MM.1S (cell line): ENCODE measurements at regions not wholly inside any gene's neighbourhood (a gene's known extent, or its start where the extent isn't known, plus 50 kb on each side); places are given as distances from the start of the nearest gene placed in this dataset.
"Not testable (repeated sequence)": the region's sequence is repeated elsewhere in the genome, so short reads cannot be mapped to it uniquely, and the experiment has no call there.

ENCODE experiments used
- DNase-seq: peaks from one replicate; pipeline ENCODE4 v3.0.0-alpha.2; 2015
- H2AFZ ChIP-seq: fragments of 300-600 bp; sonication (generic); 2 replicates; pipeline ENCODE4 v1.6.0; 2016; ENCODE audit warnings: antibody characterized with exemption, low read length
- H3F3A ChIP-seq: fragments of 300-600 bp; sonication (generic); 2 replicates; pipeline ENCODE4 v1.6.1; 2016; ENCODE audit warnings: mild to moderate bottlenecking, antibody characterized with exemption, low read length, moderate library complexity, mixed read lengths; ENCODE audit not compliant: insufficient read depth
- H3K27ac ChIP-seq: fragments of 300-600 bp; sonication (generic); 2 replicates; pipeline ENCODE4 v1.5.1; 2016; ENCODE audit warnings: mild to moderate bottlenecking, low read length
- H3K27me3 ChIP-seq: fragments of 300-600 bp; sonication (generic); replicated peaks from 2 replicates; pipeline ENCODE4 v1.6.0; 2016; ENCODE audit warnings: low read length; ENCODE audit not compliant: insufficient read depth
- H3K36me3 ChIP-seq: fragments of 300-600 bp; sonication (generic); replicated peaks from 2 replicates; pipeline ENCODE4 v1.6.1; 2016; ENCODE audit warnings: mild to moderate bottlenecking, low read length, mixed read lengths; ENCODE audit not compliant: insufficient read depth
- H3K4me1 ChIP-seq: fragments of 300-600 bp; sonication (generic); 2 replicates; pipeline ENCODE4 v1.6.1; 2016; ENCODE audit warnings: low read length, mixed read lengths
- H3K4me2 ChIP-seq: fragments of 300-600 bp; sonication (generic); 2 replicates; pipeline ENCODE4 v1.6.0; 2016; ENCODE audit warnings: low read depth, low read length
- H3K4me3 ChIP-seq: fragments of 300-600 bp; sonication (generic); 2 replicates; pipeline ENCODE4 v1.5.1; 2016; ENCODE audit warnings: low read length, mixed read lengths
- H3K79me2 ChIP-seq: fragments of 300-600 bp; sonication (generic); 2 replicates; pipeline ENCODE4 v1.6.1; 2016; ENCODE audit warnings: mixed run types, low read length, mixed read lengths
- H3K9ac ChIP-seq: fragments of 300-600 bp; sonication (generic); 2 replicates; pipeline ENCODE4 v1.6.1; 2016; ENCODE audit warnings: low read length, mixed read lengths
- H3K9me2 ChIP-seq: fragments of 300-600 bp; sonication (generic); replicated peaks from 2 replicates; pipeline ENCODE4 v1.6.1; 2016; ENCODE audit warnings: mild to moderate bottlenecking, low read length, mixed read lengths; ENCODE audit not compliant: insufficient read depth
- H3K9me3 ChIP-seq: fragments of 300-600 bp; sonication (generic); replicated peaks from 2 replicates; pipeline ENCODE4 v1.6.1; 2016; ENCODE audit warnings: mild to moderate bottlenecking, low read length, mixed read lengths; ENCODE audit not compliant: insufficient read depth
- H4K20me1 ChIP-seq: fragments of 300-600 bp; sonication (generic); 2 replicates; pipeline ENCODE4 v1.6.1; 2016; ENCODE audit warnings: mild to moderate bottlenecking, low read length, moderate library complexity, mixed read lengths; ENCODE audit not compliant: insufficient read depth
- CTCF ChIP-seq: fragments of 300-600 bp; sonication (generic); IDR thresholded peaks from 2 replicates; pipeline ENCODE4 v1.5.1; 2016; ENCODE audit warnings: antibody characterized with exemption, low read length, mixed read lengths
- EZH2 ChIP-seq: fragments of 300-600 bp; sonication (generic); optimal IDR thresholded peaks from 2 replicates; pipeline ENCODE3; 2017; ENCODE audit warnings: low read depth, mild to moderate bottlenecking, antibody characterized with exemption, low read length, mixed read lengths
- EZH2phosphoT487 ChIP-seq: fragments of 300-600 bp; sonication (generic); IDR thresholded peaks from 2 replicates; pipeline ENCODE4 v1.6.1; 2018; ENCODE audit warnings: antibody characterized with exemption, low read length

DNA sequence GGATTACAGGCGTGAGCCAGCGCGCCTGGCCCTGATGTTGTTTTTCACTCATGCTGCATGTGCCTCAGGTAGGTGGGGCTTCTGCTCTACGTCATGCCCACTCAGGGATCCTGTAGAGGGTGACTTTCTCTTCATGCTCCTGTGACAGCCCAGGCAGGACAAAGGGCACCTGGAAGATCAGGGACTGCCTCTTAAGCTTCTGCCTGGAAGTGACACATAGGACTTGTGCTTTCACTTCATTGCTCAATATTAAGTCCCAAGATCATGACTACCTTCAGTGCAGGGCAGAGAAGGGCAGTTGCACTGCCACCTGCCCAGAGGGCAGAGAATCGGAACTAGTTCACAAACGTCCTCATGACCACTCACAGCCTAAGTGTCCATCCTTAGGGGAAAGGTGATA lies 249.5 kb upstream of the SULF2 start:
- Histone ChIP-seq H3F3A (0 out of 2 replicates have a peak, but pooled peaks cover 6% of the 10 kb centered on the region), H3K4me1 (peaks cover 17% of the 10 kb centered on the region), H3K4me2 (no peak overlapping the region), H3K9me3 (no peaks in the 10 kb centered on the region), H2AFZ (no peak overlapping the region), H4K20me1 (no peaks in the 10 kb centered on the region), H3K9ac (no peak overlapping the region), H3K27ac (no peak overlapping the region), H3K36me3 (no peaks in the 10 kb centered on the region), H3K79me2 (no peaks in the 10 kb centered on the region), H3K9me2 (no peaks in the 10 kb centered on the region), H3K27me3 (no peaks in the 10 kb centered on the region), H3K4me3 (no peak overlapping the region)
- TF ChIP-seq EZH2phosphoT487 (no peak), CTCF (no peak), EZH2 (no peak)
- DNase-seq: no peak

- not testable (repeated sequence) for H3K9me3 ChIP-seq, H3F3A ChIP-seq, H3K4me1 ChIP-seq, H3K79me2 ChIP-seq, H3K9me2 ChIP-seq, H3K36me3 ChIP-seq, H3K9ac ChIP-seq, H3K27me3 ChIP-seq, H4K20me1 ChIP-seq, H3K4me3 ChIP-seq, H3K4me2 ChIP-seq, H3K27ac ChIP-seq, H2AFZ ChIP-seq, DNase-seq
Observed at GRCh38 chr20:48033005-48033404, 247.7 kb upstream of the SULF2 start.

DNA sequence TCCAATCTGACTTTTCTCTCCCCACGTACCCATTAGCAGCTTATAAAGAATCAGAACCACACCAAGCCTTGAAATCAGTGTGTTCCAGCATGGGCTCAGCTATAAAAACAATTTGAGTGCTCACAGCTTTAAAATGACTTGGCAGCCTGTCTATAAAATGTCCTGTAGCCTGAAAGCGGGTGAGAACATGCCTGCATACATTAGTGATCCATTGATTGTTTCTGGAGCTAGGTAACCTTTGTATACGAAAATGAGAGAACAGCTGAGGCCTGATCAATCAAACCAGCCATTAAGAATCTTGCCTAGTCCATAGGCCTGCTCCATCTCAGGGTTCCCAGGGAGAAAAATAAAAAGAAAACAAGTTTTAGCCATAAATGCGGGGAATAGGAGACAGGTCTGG lies 245.8 kb upstream of the SULF2 start:
- H3K27me3 ChIP-seq: no peaks in the 10 kb centered on the region
- no peak overlapping the region for H3K27ac ChIP-seq
- TF ChIP-seq CTCF (no peak), EZH2 (no peak), EZH2phosphoT487 (no peak)
- 0 out of 2 replicates have a peak, but pooled peaks cover 5% of the 10 kb centered on the region for H3K79me2 ChIP-seq
- H3F3A ChIP-seq: no peaks in the 10 kb centered on the region
- no peak for DNase-seq
- no peak overlapping the region for H2AFZ ChIP-seq
- H4K20me1 ChIP-seq: no peaks in the 10 kb centered on the region
- no peaks in the 10 kb centered on the region for H3K9me3 ChIP-seq
- H3K36me3 ChIP-seq: no peaks in the 10 kb centered on the region
- H3K9me2 ChIP-seq: no peaks in the 10 kb centered on the region
- no peak overlapping the region for H3K4me3 ChIP-seq
- H3K4me2 ChIP-seq: no peak overlapping the region
- no peak overlapping the region for H3K9ac ChIP-seq
- no peaks in the 10 kb centered on the region for H3K4me1 ChIP-seq

DNA sequence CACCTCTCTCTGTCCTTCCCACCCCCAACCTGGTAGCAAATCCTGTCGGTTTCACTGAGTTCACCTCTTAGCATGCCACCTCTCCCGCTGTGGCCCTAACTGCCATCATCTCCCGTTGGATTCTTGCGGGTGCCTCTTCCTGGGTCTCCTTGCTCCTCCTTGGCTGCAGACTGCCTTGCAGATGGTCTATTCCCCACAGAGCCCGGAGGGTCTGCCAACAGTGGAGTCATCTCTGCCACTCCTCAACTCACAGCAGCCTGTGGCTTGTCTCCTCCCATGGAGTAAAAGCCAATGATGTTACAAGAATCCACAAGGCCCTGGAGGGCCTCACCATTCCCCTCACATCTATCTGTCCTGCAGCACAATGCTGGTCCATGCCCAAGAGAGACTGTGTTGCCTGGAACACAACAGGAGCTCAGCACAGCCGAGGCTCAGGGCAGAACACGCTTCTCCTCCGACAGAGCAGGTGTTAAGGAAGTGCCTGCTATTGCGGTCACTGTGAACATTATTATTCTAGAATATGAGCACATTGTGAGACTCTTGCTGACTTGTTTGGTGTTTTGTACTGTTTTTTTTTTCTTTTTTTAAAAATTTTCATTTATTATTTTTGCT lies 241.8 kb upstream of the SULF2 start:
- Histone ChIP-seq H2AFZ (no peak overlapping the region), H3K4me3 (no peak overlapping the region), H3K4me1 (0 out of 2 replicates have a peak, but pooled peaks cover 4% of the 10 kb centered on the region), H3K27ac (no peak overlapping the region), H3K27me3 (no peaks in the 10 kb centered on the region), H3K9me3 (no peaks in the 10 kb centered on the region), H3K36me3 (no peaks in the 10 kb centered on the region), H3K4me2 (no peak overlapping the region), H3K79me2 (0 out of 2 replicates have a peak, but pooled peaks cover 5% of the 10 kb centered on the region), H4K20me1 (no peaks in the 10 kb centered on the region), H3K9ac (no peak overlapping the region), H3F3A (no peaks in the 10 kb centered on the region), H3K9me2 (no peaks in the 10 kb centered on the region)
- no peak for DNase-seq
- TF ChIP-seq EZH2 (no peak), CTCF (no peak), EZH2phosphoT487 (no peak)
